HL-60 (cell line): ENCODE measurements at regions not wholly inside any gene's neighbourhood (a gene's known extent, or its start where the extent isn't known, plus 50 kb on each side); places are given as distances from the start of the nearest gene placed in this dataset.

Experiments used
- GABPA ChIP-seq: IDR thresholded peaks from 2 replicates; pipeline ENCODE4 v1.6.1; 2012; ENCODE audit warnings: low read depth
- POLR2AphosphoS5 ChIP-seq: IDR thresholded peaks from 2 replicates; pipeline ENCODE4 v1.6.1; 2012; ENCODE audit warnings: low read depth
- SPI1 ChIP-seq: IDR thresholded peaks from 2 replicates; pipeline ENCODE4 v1.6.1; 2012; ENCODE audit warnings: low read depth, mild to moderate bottlenecking, borderline replicate concordance
- TF ChIP-seq, protein P1 (sequence below): IDR thresholded peaks from one replicate; pipeline ENCODE4 v1.5.1; 2011; ENCODE audit warnings: low read length, control low read depth, inconsistent platforms; ENCODE audit not compliant: insufficient read depth

DNA sequence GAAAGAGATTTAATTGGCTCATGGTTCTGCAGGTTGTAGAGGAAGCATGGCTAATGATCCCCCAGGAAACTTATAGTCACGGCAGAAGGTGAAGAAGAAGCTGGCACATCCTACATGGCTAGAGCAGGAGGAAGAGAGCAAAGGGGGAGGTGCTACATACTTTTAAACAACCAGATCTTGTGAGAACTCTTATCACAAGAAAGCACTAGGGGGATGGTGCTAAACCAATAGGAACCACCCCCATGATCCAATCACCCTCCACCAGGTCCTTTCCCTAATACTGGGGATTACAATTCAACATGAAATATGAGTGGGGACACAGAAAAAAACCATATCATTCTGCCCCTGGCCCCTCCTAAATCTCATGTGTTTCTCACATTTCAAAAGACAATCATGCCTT, 147.2 kb upstream of the EPB41L4A start:
- TF ChIP-seq, protein P1, sequence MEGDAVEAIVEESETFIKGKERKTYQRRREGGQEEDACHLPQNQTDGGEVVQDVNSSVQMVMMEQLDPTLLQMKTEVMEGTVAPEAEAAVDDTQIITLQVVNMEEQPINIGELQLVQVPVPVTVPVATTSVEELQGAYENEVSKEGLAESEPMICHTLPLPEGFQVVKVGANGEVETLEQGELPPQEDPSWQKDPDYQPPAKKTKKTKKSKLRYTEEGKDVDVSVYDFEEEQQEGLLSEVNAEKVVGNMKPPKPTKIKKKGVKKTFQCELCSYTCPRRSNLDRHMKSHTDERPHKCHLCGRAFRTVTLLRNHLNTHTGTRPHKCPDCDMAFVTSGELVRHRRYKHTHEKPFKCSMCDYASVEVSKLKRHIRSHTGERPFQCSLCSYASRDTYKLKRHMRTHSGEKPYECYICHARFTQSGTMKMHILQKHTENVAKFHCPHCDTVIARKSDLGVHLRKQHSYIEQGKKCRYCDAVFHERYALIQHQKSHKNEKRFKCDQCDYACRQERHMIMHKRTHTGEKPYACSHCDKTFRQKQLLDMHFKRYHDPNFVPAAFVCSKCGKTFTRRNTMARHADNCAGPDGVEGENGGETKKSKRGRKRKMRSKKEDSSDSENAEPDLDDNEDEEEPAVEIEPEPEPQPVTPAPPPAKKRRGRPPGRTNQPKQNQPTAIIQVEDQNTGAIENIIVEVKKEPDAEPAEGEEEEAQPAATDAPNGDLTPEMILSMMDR = no peak
- TF ChIP-seq POLR2AphosphoS5 = no peak
- TF ChIP-seq GABPA = no peak
- TF ChIP-seq SPI1 = no peak
